Anterior cingulate cortex (tissue), 58 donors: ENCODE measurements at regions not wholly inside any gene's neighbourhood (a gene's known extent, or its start where the extent isn't known, plus 50 kb on each side); places are given as distances from the start of the nearest gene placed in this dataset.
A peak's percentile ranks its signal among the peaks of the same experiment; 100 is the strongest.

Experiments used
- DNase-seq, 58 donors: peaks; one replicate each; lab custom pipeline; 2025; lab: John Stamatoyannopoulos, UW

- DNase-seq: no peak
Measured at GRCh38 chr9:86469476-86470250, 115.5 kb upstream of the TUT7 start.

- no peak for DNase-seq
Measured at GRCh38 chr9:86464242-86464641, 110.0 kb upstream of the TUT7 start.

- no peak for DNase-seq
Measured at GRCh38 chr9:86460216-86461002, 106.2 kb upstream of the TUT7 start.

- no peak for DNase-seq
Measured at GRCh38 chr9:86459599-86460155, 105.5 kb upstream of the TUT7 start.

- no peak for DNase-seq
Measured at GRCh38 chr9:86459191-86459590, 105.0 kb upstream of the TUT7 start.

GRCh38 chr9:86458191-86458855 is 104.1 kb upstream of the TUT7 start:
- DNase-seq: no peak

GRCh38 chr9:86456416-86456815 is 102.2 kb upstream of the TUT7 start:
- no peak for DNase-seq

- no peak for DNase-seq
Measured at GRCh38 chr9:86454701-86455615, 100.7 kb upstream of the TUT7 start.

GRCh38 chr9:86452201-86452828 is 98.1 kb upstream of the TUT7 start:
- no peak for DNase-seq

- no peak for DNase-seq
Measured at GRCh38 chr9:86449246-86449645, 95.0 kb upstream of the TUT7 start.

- no peak for DNase-seq
Measured at GRCh38 chr9:86445671-86446070, 91.5 kb upstream of the TUT7 start.

GRCh38 chr9:86443992-86444391 is 89.8 kb upstream of the TUT7 start:
- DNase-seq: no peak

GRCh38 chr9:86434039-86434726 is 80.0 kb upstream of the TUT7 start:
- peak in 2 of 58 donors; percentile 26 to 35 for DNase-seq

GRCh38 chr9:86424251-86424891 is 70.2 kb upstream of the TUT7 start:
- no peak for DNase-seq

- DNase-seq: peak in 2 of 58 donors; percentile 8 to 18
Measured at GRCh38 chr9:86413971-86414880, 60.0 kb upstream of the TUT7 start.

- peak in 15 of 58 donors; percentile 6 to 42 (median 26) for DNase-seq
Measured at GRCh38 chr9:86410281-86410680, 56.1 kb upstream of the TUT7 start.

GRCh38 chr9:86408121-86408520 is 53.9 kb upstream of the TUT7 start:
- no peak for DNase-seq
